ENCODE measurements at regions not wholly inside any gene's neighbourhood (a gene's known extent, or its start where the extent isn't known, plus 50 kb on each side); places are given as distances from the start of the nearest gene placed in this dataset.
"Not testable (repeated sequence)": the region's sequence is repeated elsewhere in the genome, so short reads cannot be mapped to it uniquely, and the experiment has no call there.

GRCh38 chr7:6931456-6931855 lies 105.4 kb upstream of the CCZ1B start:
- TF ChIP-seq POLR2AphosphoS5 (IDR thresholded peaks at IDR 0.05); CTCF (IDR thresholded peaks at IDR 0.05); POLR2A (IDR thresholded peaks at IDR 0.05; ENCODE audit: low read depth); EP300 (IDR thresholded peaks at IDR 0.05): not testable (repeated sequence)

All from esophagus muscularis mucosa (tissue), 4 donors.